ENCODE measurements at regions not wholly inside any gene's neighbourhood (a gene's known extent, or its start where the extent isn't known, plus 50 kb on each side); places are given as distances from the start of the nearest gene placed in this dataset.
"Not testable (repeated sequence)": the region's sequence is repeated elsewhere in the genome, so short reads cannot be mapped to it uniquely, and the experiment has no call there.

DNA sequence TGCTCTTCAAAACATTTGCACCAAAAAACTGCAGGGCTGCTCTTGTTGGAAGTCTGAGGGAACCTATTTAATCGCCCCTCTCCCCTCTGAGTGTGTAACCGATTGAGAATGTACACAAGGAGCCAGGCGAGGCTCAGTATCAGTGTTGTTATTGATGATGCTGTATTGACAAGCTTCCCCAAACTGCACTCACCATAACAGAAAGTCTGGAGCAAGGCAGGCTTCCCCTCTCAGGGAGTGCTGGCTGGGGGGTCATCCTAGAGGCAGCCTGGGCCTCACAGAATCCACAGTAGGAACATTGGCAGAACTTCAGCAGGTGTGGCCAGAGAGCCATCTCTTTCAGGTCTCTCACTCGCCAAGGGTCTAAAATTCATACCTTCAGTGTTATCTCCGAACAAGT lies 58.1 kb upstream of the TUNAR start:
- DNase-seq = no peak

DNA sequence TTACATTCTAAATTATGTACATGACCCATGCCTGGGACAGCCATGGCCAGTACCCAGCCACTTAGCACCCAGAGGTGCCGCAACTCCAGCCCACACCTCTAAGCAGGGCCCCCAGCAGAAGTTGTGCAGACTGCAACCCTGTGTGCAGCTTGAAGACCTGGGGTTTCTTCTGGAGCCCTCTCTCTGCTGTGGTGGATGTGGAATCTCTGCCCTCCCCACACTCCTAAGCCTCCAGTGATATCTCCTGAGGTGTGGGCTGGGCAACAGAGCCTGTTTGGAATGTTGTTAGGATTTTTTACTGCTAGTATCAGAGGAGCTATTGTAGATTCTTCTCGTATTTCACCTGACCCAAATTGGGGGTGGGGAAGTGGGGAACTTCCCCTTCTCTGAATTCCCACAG lies 59.4 kb upstream of the TUNAR start:
- DNase-seq = no peak

DNA sequence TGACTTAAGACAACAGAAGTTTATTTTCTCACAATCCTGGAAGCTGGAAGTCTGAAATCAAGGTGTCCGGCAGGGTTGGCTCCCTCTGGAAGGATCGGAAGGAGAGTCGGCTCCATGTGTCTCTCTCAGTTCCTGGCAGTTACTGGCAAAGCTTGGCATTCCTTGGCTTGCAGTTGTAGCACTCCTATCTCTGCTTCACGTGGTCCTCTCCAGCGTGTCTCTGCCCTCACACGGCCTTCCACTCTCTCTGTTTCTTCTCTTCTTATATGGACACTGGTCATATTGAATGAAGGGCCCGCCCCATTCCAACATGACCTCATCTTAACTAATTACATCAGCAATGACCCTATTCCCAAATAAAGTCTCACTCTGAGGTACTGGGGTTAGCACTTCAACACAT lies 60.1 kb upstream of the TUNAR start:
- no peak for DNase-seq

DNA sequence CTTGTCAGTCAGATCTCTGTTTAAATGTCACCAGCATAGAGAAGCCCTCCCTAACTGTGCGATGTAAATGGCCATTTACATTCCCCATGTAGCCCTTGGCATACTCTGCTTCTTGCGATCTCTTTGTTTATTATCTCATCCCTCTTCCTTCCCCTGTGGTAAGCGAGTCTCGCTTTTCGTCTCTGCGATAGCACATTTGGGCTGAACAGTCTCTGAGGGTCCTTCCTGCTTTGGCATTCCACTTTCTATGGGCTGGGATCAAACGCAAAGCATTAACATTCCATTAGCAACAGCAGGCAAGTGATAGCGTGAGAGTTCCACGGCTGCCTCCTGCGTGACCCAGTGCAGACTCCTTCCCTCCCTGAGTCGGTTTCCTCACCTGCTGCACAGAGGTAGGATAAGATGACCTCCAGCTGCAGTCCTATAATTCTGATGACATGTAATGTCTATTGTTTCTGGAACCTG lies 61.4 kb upstream of the TUNAR start:
- DNase-seq = no peak

DNA sequence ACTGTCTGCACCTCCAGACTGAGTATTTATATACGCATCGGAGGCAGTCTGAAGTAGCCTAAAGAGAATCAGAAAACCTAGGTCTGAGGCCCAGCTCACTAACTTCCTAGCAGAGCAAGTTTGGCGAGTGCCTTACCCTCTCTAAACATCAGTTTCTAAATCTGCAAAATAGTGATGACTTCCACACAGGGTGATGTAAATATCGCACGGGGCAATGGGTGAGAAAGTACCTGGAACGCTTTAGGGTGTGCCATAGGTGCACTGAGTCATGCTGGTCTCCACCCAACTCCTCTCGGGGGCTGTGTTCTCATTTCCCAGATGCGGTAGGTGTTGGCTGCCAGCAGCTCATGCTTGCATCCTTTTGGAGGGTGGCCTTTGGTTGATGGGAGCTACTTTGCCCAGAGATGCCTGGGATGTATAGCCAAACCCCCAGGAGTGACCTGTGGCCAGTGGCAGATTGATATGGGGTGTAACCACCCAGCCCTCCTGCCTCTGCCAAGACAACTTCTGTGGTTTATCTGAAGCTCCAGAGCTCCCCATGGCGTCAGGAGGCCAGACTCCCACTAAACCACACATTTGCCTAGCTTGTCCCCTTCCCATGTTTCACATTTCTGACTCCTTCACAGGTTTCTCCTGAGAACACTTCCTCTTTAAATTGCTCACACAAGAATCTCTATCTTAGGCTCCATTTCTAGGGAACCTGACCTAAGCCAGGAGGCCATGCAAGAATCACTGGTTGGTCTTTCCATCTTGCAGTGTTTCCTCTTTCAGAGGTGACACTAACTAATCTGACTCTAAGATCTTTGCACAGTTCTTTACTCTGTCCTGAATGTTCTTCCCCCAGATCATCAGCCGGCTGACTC lies 62.0 kb upstream of the TUNAR start:
- no peak for DNase-seq

DNA sequence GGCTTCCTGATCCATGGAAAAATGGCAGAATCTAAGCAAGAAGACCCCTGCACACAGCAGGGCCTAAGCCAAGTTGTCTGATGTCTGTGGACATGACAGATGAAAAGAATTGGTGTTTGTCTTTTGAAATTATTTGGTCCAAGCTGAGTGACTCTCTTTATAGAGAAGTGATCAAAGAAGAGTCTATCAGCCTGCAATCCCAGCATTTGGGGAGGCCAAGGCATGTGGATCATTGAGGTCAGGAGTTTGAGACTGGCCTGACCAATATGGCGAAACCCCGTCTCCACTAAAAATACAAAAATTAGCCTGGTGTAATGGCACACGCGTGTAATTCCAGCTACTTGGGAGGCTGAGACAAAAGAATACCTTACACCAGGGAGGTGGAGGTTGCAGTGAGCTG lies 64.8 kb upstream of the TUNAR start:
- no peak for DNase-seq

DNA sequence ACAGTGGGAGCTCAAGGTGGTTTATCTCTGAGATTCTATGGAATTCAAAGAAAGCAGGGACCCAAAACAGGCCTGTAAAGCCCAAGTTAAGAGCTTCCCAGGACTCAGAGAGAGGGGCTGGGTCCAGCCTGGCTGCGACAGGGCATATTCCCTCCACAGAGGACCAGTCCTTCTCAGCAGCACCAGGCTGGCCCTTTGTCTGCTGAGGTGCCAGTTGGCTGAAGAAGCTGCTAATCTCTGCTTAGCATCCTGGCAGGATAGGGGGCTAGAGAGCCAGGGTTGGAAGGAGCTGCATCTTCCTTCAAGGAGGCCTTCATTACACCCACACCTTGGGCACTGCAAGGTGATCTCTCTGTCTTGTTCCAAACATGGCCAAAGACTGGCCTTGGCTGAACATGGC lies 68.3 kb upstream of the TUNAR start:
- no peak for DNase-seq

DNA sequence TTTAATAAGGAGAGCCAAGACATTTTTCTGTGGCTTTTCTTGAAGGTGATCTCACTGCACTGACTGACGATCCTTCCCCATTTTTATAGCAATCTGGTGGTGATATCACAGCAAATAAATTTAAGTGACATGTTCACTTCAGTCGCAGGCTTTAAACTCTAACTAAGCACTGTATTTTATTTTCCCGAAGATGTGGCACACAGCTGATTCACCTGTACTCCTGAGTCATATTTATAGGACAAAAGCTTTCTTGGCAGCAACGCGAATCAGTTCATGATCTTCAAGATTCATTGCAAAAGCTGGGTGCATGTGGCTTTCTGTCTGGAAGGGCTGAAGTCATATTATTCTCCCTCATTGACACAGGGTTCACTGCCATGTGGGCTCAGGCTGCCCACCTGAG lies 79.8 kb upstream of the TUNAR start:
- DNase-seq = no peak

DNA sequence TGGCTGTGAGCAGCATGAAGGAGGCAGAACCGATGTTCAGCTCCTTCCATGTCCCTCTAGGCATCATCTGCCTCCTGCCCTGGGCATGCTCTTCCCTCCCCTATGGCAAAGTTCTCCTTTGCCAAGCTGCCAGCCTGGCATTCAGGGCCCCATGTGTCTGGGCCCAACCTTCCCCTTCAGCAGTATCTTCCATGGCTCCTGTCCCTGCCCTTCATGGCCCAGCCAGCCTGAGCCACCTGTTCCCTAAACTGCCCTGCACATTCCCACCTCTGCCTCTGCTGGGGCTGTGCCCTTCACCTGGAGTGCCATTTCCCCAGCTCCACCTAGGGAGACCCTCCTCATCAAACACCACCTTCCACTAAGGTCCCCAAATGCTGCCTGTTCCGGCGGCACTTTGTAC lies 74.0 kb upstream of the TCL1A start:
- no peak for DNase-seq

DNA sequence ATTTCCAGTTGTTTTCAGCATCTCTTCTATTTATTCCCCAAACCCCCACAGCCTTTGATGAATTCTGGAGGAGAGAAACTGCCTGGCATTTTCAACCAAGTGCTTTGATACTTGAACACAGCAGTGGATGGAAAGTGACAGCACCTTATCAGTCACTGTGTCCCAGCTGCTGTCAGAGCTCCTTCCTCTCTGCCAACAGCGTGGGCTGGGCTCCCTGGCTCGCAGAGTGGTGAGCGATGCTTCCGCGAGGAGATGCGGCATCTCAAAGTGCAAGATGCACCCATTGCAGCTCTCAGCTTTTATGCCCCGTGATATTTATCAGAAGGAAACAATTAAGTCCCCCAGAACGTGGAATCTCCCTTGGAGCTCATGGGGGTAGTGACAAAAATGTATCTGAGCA lies 72.6 kb upstream of the TCL1A start:
- no peak for DNase-seq

DNA sequence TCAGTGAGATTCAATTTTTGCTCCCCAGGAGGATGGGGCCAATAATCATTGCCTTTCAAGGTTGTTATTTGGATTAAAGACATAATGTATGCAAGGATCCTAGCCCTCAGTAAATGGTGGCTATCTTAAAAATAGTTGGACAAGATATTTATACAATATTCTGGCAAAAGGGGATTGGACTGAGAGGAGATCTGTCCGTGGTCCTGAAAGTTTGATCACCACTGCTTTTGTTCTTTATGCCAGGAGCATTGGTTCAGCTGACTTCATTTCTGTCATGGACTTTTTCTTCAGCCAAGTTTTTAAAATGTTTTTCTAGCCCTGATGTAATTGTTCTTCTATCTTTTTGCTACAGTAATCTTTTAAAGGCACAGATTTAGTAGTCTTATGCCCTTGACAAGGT lies 70.2 kb upstream of the TCL1A start:
- DNase-seq = peak; percentile 10

DNA sequence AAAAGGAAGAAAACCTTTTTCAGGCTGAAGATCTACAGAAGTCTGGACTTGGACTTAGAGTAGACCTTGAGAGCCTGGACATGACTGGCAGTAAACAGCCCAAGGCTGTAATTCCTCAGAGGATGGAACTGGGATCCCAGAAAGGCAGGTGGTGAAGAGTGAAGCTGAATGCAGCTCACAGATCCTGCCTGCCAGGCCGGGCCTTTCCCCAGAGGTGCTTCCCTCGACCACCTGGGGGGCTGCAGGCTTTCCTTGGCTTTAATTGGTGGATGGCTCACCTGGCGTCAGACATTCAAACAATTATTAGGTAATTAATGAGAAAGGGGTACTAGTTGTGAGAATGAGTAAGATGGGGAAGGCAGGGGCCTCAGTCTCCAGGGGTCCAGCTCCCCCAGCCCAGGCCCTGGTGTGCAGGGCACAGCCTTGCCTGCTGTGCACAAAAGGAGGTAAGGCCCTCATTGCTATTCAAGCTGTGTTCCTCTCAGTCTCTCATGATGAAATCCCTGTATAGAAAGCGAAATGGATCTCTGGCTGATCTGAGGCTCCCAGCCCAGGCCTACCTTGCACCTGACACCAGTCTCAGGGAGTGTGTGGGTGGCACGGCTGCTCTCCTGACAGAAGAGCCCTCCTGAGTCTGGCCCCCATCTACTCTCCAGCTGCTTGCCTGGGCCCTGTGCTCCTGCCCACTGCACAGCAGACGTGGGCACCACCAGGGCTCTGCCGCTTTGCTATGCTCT lies 63.0 kb upstream of the TCL1A start:
- DNase-seq = no peak

DNA sequence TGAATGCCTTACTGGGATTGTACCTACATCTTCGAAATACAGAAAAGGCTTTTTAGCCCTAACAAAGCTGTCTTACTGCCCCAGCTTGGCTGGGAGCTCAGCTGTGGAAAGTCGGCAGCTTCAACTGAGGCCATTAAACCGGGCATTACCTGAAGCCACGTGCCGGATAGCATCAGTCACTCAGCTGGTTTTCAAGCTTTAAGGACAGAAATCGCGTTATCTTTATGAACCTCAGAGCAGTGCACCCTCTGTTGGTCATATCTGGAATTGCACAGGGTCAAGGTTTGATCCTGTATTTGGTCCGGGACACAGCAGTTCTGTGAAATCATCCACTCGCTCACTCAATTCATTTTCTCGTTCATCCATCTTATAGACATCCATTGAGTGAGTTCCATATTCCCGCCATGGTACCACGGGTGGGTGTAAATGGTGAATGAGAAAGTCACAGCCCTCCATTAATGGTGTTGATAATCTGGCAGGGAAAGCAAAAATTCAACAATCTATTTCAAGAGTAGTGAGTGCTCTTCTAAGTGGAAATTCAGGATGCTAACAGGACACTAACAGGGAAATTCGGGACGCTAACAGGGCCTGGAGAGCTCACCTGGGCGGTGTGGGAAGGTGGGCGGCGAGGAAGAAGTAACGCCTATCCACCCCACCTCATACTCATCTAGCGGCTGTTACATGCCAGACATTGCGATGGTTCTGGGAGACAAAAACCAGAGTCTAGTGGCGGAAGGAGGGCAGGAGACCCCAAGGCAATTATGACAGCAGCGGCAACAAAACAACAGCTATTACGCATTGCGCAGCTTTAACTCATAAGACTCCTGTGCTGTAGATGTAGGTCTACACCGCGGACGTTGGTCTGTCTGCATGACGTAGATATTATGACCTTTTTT lies 60.6 kb upstream of the TCL1A start:
- peak; percentile 51 for DNase-seq

DNA sequence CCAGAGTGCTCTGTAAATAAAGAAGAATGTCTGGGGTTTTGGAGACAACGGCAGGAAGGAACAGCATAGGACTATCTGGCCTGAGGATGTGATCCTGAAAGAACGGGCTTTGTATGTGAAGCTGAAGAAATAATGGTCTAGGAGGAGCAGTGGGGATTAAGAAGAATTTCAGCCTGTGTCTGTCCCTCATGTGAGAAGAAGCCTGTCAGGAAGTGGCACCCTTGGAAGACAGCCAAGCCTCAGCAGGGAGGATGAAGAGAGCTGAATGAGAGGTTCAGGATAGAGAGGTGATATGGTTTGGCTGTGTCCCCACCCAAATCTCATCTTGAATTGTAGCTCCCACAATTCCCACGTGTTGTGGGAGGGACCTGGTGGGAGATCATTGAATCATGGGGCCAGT lies 56.9 kb upstream of the TCL1A start:
- no peak for DNase-seq

DNA sequence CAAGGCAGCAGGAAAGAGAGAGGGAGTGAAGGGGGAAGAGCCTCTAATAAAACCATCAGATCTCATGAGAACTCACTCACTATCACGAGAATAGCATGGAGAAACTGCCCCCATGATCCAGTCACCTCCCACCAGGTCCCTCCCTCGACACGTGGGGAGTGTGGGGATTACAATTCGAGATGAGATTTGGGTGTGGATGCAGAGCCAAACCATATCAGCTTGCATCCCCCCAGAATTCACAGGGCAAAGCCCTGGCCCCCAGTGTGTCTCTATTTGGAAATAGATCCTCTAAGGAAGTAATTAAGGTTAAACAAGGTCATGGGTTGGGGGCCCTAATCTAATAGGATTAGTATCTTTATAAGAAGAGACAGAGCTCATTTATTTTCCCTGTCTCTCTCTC lies 56.1 kb upstream of the TCL1A start:
- no peak for DNase-seq

DNA sequence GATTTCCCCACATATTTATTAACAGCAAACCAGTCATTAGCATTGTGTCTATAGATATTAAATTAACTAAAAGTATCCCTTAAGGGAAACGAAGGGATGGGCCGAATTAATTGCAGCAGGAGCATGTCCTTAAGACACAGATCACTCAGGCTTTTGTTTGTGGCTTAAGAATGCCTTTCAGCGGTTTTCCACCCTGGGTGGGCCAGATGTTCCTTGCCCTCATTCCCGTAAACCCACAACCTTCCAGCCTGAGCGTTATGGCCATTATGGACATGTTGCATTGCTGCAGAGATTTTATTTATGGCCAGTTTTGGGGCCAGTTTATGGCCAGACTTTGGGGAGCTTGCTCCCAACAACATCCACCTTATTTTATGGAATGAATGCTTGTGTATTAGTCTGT lies 55.5 kb upstream of the TCL1A start:
- not testable (repeated sequence) for DNase-seq

DNA sequence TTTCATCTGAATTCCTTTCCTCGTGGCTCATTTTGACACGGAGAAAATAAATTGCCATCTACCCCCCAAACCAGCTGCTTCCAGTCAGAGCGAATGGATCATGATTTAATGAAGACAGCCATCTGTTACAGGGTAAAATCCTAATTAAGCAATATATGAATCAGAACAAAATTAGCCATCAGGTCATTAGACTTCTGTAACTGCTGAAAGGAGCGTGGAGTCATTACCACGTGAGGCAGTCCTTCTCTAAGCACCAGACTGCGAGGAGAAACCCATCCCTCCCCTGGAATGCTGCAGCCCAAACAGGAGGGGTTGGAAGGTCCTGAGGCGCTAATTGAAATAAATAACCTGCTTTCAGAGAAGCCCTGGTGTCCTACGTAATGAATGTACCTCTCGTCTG lies 51.1 kb upstream of the TCL1A start:
- DNase-seq = no peak

DNA sequence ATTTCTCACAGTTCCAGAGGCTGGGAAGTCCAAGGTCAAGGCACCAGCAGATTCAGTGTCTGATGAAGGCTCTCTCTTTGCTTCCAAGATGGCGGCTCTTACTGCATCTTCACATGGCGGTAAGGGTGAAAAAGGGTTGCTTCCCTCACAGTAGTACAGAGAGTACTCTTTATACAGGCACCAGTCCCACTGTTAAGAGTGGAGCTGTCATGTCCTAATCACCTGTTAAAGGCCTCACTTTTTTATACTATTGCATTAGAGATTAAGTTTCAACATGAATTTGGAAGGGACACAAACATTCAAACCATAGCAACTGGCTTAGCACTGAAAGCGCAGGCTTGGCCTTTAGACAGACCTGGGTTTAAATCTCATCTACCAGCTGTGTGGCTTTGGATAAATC lies 50.0 kb upstream of the TCL1A start:
- no peak for DNase-seq

Data from activated CD4-positive, alpha-beta T cell treated with anti-CD3 and anti-CD28 coated beads, Interleukin-2, amount 50 U/mL, for 16 hours (primary cell).